A673 (cell line): ENCODE measurements at regions not wholly inside any gene's neighbourhood (a gene's known extent, or its start where the extent isn't known, plus 50 kb on each side); places are given as distances from the start of the nearest gene placed in this dataset.

Source experiments
- BruUV-seq: library from RNA; stranded (reverse); fragments of 400-500 nt; replicated peaks from 2 replicates; lab custom pipeline; 2021; lab: Mats Ljungman, UMichigan
- CTCF ChIA-PET: fragments of 300-600 bp; sonication (Branson Sonifier 250); formaldehyde crosslinking; loops from one replicate; lab custom pipeline; 2022; ENCODE audit warnings: antibody characterized with exemption; lab: Charles Lee
- POLR2A ChIA-PET: fragments of 300-600 bp; sonication (Branson Sonifier 250); formaldehyde crosslinking; loops from one replicate; lab custom pipeline; 2022; ENCODE audit warnings: antibody characterized with exemption; ENCODE audit not compliant: low non-redundant PET; lab: Charles Lee
- DNase-seq: peaks from one replicate; pipeline ENCODE4 v3.0.0-alpha.2; 2015; ENCODE audit warnings: low spot score
- H3K27ac ChIP-seq: fragments of 200-600 bp; sonication (generic); 2 replicates; pipeline ENCODE4 v1.5.1; 2016; ENCODE audit warnings: mixed run types, low read depth, mild to moderate bottlenecking, mixed read lengths, antibody characterized with exemption, low read length; ENCODE audit not compliant: poor library complexity, severe bottlenecking
- H3K27me3 ChIP-seq: fragments of 200-600 bp; sonication (generic); replicated peaks from 2 replicates; pipeline ENCODE4 v1.6.1; 2017; ENCODE audit warnings: mixed run types, low read depth, mild to moderate bottlenecking, mixed read lengths, antibody characterized with exemption, low read length; ENCODE audit not compliant: insufficient read depth, poor library complexity
- H3K36me3 ChIP-seq: fragments of 200-600 bp; sonication (generic); 2 replicates; pipeline ENCODE4 v1.6.1; 2016; ENCODE audit warnings: mixed run types, mild to moderate bottlenecking, mixed read lengths, antibody characterized with exemption, low read length; ENCODE audit not compliant: insufficient read depth, poor library complexity, severe bottlenecking
- H3K4me1 ChIP-seq: fragments of 200-600 bp; sonication (generic); 2 replicates; pipeline ENCODE4 v1.6.1; 2017; ENCODE audit warnings: mixed run types, mild to moderate bottlenecking, mixed read lengths, antibody characterized with exemption, low read length; ENCODE audit not compliant: insufficient read depth, poor library complexity, severe bottlenecking
- H3K4me3 ChIP-seq: fragments of 200-600 bp; sonication (generic); 2 replicates; pipeline ENCODE4 v1.5.1; 2016; ENCODE audit warnings: low read depth, mixed run types, mild to moderate bottlenecking, mixed read lengths, low read length; ENCODE audit not compliant: poor library complexity, severe bottlenecking
- H3K9me3 ChIP-seq: fragments of 200-600 bp; sonication (generic); 2 replicates; pipeline ENCODE4 v1.6.1; 2016; ENCODE audit warnings: mixed run types, low read depth, mild to moderate bottlenecking, mixed read lengths, antibody characterized with exemption, low read length; ENCODE audit not compliant: poor library complexity, severe bottlenecking
- CTCF ChIP-seq: fragments of 300-800, 200-600 bp; sonication (generic); conservative IDR thresholded peaks from 2 replicates; pipeline ENCODE4 v1.5.1; 2017; ENCODE audit warnings: low read depth, mild to moderate bottlenecking, antibody characterized with exemption, low read length, moderate library complexity, mixed read lengths
- EZH2 ChIP-seq: fragments of 200-600 bp; sonication (generic); IDR thresholded peaks from 2 replicates; pipeline ENCODE4 v1.6.1; 2017; ENCODE audit warnings: borderline replicate concordance, low read depth, mild to moderate bottlenecking, mixed read lengths, antibody characterized with exemption, low read length; ENCODE audit not compliant: poor library complexity, severe bottlenecking
- intact Hi-C: fragments of 100-400 bp; cut with micrococcal nuclease; formaldehyde crosslinking; loops from one replicate; pipeline ENCODE4 v1.10.0; 2022; ENCODE audit not compliant: unreplicated experiment

- no peak overlapping the region for H3K4me3 ChIP-seq
- no peaks in the 10 kb centered on the region for H3K4me1 ChIP-seq
- no peak for DNase-seq
- no peaks in the 10 kb centered on the region for H3K27me3 ChIP-seq
- H3K27ac ChIP-seq = no peak overlapping the region
- intact Hi-C loops = no loop called here
- BruUV-seq = no TSS peak
- H3K36me3 ChIP-seq = no peaks in the 10 kb centered on the region
- peaks cover 7% of the 10 kb centered on the region for H3K9me3 ChIP-seq
- TF ChIP-seq EZH2 (no peak), CTCF (no peak)
- ChIA-PET POLR2A (no interaction called here), CTCF (no interaction called here)
These were observed 498.2 kb upstream of the ERCC4 start for GRCh38 chr16:13421726-13422125.

GRCh38 chr16:13425836-13426235 lies 494.1 kb upstream of the ERCC4 start:
- no peaks in the 10 kb centered on the region for H3K27me3 ChIP-seq
- ChIA-PET CTCF (no interaction called here), POLR2A (no interaction called here)
- no peak for TF ChIP-seq CTCF
- TF ChIP-seq EZH2 = no peak
- no TSS peak for BruUV-seq
- DNase-seq = no peak
- H3K36me3 ChIP-seq = no peaks in the 10 kb centered on the region
- H3K4me3 ChIP-seq = no peak overlapping the region
- no peak overlapping the region for H3K27ac ChIP-seq
- no peaks in the 10 kb centered on the region for H3K4me1 ChIP-seq
- H3K9me3 ChIP-seq = no peaks in the 10 kb centered on the region
- intact Hi-C loops = no loop called here

DNA sequence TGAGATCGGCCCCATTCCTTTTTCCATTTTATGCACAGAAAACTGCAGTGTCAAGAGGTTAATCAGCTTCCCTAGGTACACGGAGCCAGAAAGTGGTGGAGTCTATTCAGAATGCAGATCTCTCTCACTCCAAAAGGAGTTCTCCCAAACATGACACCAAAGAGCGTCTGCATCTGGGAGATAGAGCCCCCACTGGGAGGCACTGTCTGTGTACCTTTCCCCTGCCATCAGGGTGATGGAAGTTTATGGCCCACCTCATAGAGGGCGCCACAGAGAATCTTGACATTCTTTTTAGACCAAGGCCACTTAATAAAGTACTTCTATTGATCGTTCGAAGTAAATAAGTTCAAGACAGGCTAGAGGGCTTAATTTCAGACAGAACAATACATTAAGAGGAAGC lies 493.7 kb upstream of the ERCC4 start:
- no TSS peak for BruUV-seq
- Histone ChIP-seq H3K4me1 (no peaks in the 10 kb centered on the region), H3K27me3 (no peaks in the 10 kb centered on the region), H3K9me3 (no peaks in the 10 kb centered on the region), H3K27ac (no peak overlapping the region), H3K36me3 (no peaks in the 10 kb centered on the region), H3K4me3 (no peak overlapping the region)
- ChIA-PET POLR2A (no interaction called here), CTCF (no interaction called here)
- TF ChIP-seq EZH2 = no peak
- TF ChIP-seq CTCF = no peak
- intact Hi-C loops = no loop called here
- DNase-seq = no peak
